Keratinocyte (primary cell): ENCODE measurements at regions not wholly inside any gene's neighbourhood (a gene's known extent, or its start where the extent isn't known, plus 50 kb on each side); places are given as distances from the start of the nearest gene placed in this dataset.

Source experiments
- EZH2 ChIP-seq: IDR thresholded peaks from one replicate; pipeline ENCODE4 v1.6.1; 2012; ENCODE audit warnings: inconsistent platforms, mild to moderate bottlenecking, low read length, moderate library complexity
- TF ChIP-seq, protein P1 (sequence below), 3 experiments: IDR thresholded peaks in 1 of 3; conservative IDR thresholded peaks in 1 of 3; optimal IDR thresholded peaks in 1 of 3; 2 replicates in 2 of 3; 3 replicates in 1 of 3; pipeline versions ENCODE3 to v1.5.1; 2011; ENCODE audit warnings: low read length in 3 of 3, mild to moderate bottlenecking in 3 of 3, moderate library complexity in 2 of 3, control low read depth in 1 of 3, inconsistent platforms in 1 of 3; ENCODE audit not compliant: insufficient read depth in 2 of 3; ENCODE audit errors: extremely low read depth in 1 of 3

DNA sequence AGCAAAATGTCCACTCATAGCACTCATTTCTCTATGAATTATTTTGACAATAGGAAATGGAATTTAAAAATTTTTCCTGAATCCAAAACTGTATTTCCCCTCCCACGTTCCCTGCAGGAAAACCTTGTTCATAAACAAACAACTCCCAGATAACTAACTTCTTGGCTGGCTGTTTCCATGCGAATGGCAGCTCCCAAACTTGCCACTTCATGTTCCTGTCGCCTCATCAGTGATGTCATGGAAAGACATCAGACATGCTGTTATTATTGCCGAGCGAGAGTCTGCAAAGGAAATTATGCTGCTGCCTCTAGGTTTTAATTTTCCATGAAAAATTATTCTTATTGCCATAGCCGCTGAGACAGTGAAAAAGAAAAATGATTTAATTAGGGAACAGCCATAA, 117.0 kb upstream of the RIOK3 start:
- TF ChIP-seq, protein P1, sequence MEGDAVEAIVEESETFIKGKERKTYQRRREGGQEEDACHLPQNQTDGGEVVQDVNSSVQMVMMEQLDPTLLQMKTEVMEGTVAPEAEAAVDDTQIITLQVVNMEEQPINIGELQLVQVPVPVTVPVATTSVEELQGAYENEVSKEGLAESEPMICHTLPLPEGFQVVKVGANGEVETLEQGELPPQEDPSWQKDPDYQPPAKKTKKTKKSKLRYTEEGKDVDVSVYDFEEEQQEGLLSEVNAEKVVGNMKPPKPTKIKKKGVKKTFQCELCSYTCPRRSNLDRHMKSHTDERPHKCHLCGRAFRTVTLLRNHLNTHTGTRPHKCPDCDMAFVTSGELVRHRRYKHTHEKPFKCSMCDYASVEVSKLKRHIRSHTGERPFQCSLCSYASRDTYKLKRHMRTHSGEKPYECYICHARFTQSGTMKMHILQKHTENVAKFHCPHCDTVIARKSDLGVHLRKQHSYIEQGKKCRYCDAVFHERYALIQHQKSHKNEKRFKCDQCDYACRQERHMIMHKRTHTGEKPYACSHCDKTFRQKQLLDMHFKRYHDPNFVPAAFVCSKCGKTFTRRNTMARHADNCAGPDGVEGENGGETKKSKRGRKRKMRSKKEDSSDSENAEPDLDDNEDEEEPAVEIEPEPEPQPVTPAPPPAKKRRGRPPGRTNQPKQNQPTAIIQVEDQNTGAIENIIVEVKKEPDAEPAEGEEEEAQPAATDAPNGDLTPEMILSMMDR (optimal IDR thresholded peaks at IDR 0.05 in 1 of 3, IDR thresholded peaks at IDR 0.05 in 1 of 3, conservative IDR thresholded peaks at IDR 0.05 in 1 of 3; ENCODE audit: extremely low read depth in 1 of 3, insufficient read depth in 2 of 3, low read length in 3 of 3) = no peak
- no peak for TF ChIP-seq EZH2
